ENCODE measurements at regions not wholly inside any gene's neighbourhood (a gene's known extent, or its start where the extent isn't known, plus 50 kb on each side); places are given as distances from the start of the nearest gene placed in this dataset.

DNA sequence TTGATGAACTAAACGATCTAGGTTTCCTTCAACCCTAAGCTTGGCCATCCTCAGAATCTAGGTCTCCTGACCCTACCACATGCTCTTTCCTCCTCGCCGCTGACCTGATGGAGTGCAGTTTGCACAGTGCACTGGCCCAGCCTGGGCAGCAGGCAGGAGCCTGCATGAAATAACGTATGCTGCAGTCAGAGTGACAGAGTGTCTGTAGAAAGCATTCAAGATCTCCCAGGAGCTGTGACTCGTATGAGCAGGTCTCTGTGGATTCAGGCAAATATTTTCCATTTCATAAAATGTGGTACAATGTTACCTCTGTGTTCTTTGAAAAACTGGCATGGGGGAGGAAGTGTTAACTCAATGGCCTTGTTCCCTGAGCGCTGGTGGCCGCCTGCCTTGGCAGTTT is 441.8 kb downstream of the RPS24 start:
- TF ChIP-seq CTCF (conservative IDR thresholded peaks at IDR 0.05), result no peak
- no peak for TF ChIP-seq EZH2 (IDR thresholded peaks at IDR 0.05; ENCODE audit: low read depth)

All from PC-9 (cell line).